C4-2B (cell line): ENCODE measurements at regions not wholly inside any gene's neighbourhood (a gene's known extent, or its start where the extent isn't known, plus 50 kb on each side); places are given as distances from the start of the nearest gene placed in this dataset.

Experiments used
- CTCF ChIP-seq: fragments of 450-650 bp; conservative IDR thresholded peaks from 2 replicates; pipeline ENCODE4 v1.5.1; 2017; ENCODE audit warnings: mild to moderate bottlenecking
- ZFX ChIP-seq: fragments of 450-650 bp; IDR thresholded peaks from 2 replicates; pipeline ENCODE4 v1.6.1; 2017

DNA sequence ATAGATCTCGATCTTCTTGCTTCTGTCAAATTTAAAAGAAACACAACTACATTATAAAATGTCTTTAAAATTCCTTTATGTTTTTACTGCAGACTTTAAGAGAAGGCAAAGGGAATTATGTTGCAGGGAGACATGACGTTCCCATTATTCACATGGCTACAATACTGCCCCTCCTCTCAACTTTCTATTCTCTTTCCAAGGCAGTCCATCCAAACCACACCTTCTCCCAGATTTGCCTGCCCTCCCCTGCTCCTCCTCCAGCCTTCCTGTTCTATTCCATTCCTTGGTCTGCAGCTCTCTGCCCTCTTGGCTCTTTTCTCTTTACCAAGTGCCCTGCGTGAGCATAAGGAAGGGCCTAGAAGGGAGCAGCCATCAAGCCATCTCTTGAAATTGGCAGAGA, 61.3 kb downstream of the NABP1 start:
- TF ChIP-seq CTCF: no peak
- no peak for TF ChIP-seq ZFX
